NCI-H1436 (cell line): ENCODE measurements at regions not wholly inside any gene's neighbourhood (a gene's known extent, or its start where the extent isn't known, plus 50 kb on each side); places are given as distances from the start of the nearest gene placed in this dataset.

ENCODE experiments used
- DNase-seq: peaks from one replicate; lab custom pipeline; 2025; lab: John Stamatoyannopoulos, UW

- DNase-seq = no peak
Observed at GRCh38 chr11:134622458-134622857, 210.4 kb upstream of the B3GAT1 start.

GRCh38 chr11:134617360-134617759 is 205.3 kb upstream of the B3GAT1 start:
- no peak for DNase-seq

GRCh38 chr11:134616038-134616437 is 204.0 kb upstream of the B3GAT1 start:
- no peak for DNase-seq

- no peak for DNase-seq
Observed at GRCh38 chr11:134615041-134615615, 203.1 kb upstream of the B3GAT1 start.

- DNase-seq = no peak
Observed at GRCh38 chr11:134614141-134614540, 202.1 kb upstream of the B3GAT1 start.

- no peak for DNase-seq
Observed at GRCh38 chr11:134613646-134614045, 201.6 kb upstream of the B3GAT1 start.

- no peak for DNase-seq
Observed at GRCh38 chr11:134612140-134613030, 200.3 kb upstream of the B3GAT1 start.

GRCh38 chr11:134611537-134611936 is 199.5 kb upstream of the B3GAT1 start:
- no peak for DNase-seq

GRCh38 chr11:134610116-134610910 is 198.3 kb upstream of the B3GAT1 start:
- DNase-seq = no peak

- no peak for DNase-seq
Observed at GRCh38 chr11:134609361-134610115, 197.5 kb upstream of the B3GAT1 start.

GRCh38 chr11:134607963-134608750 is 196.1 kb upstream of the B3GAT1 start:
- DNase-seq = no peak

- no peak for DNase-seq
Observed at GRCh38 chr11:134606251-134606650, 194.2 kb upstream of the B3GAT1 start.

GRCh38 chr11:134604886-134605285 is 192.8 kb upstream of the B3GAT1 start:
- no peak for DNase-seq

- DNase-seq = no peak
Observed at GRCh38 chr11:134599299-134599771, 187.3 kb upstream of the B3GAT1 start.

- DNase-seq = no peak
Observed at GRCh38 chr11:134598368-134598767, 186.3 kb upstream of the B3GAT1 start.

- DNase-seq = no peak
Observed at GRCh38 chr11:134597452-134597851, 185.4 kb upstream of the B3GAT1 start.

GRCh38 chr11:134596404-134596803 is 184.4 kb upstream of the B3GAT1 start:
- no peak for DNase-seq

GRCh38 chr11:134592391-134592990 is 180.4 kb upstream of the B3GAT1 start:
- no peak for DNase-seq

- no peak for DNase-seq
Observed at GRCh38 chr11:134591338-134591737, 179.3 kb upstream of the B3GAT1 start.

- DNase-seq = no peak
Observed at GRCh38 chr11:134589129-134589528, 177.1 kb upstream of the B3GAT1 start.
